Prostate gland (tissue), 2 donors: ENCODE measurements at regions not wholly inside any gene's neighbourhood (a gene's known extent, or its start where the extent isn't known, plus 50 kb on each side); places are given as distances from the start of the nearest gene placed in this dataset.
"Not testable (repeated sequence)": the region's sequence is repeated elsewhere in the genome, so short reads cannot be mapped to it uniquely, and the experiment has no call there.

Experiments used
- DNase-seq: peaks from one replicate; pipeline ENCODE4 v3.0.0-alpha.2; 2019; ENCODE audit warnings: low spot score
- H3K27ac ChIP-seq, 2 donors: fragments of 200-600 bp; sonication (generic); 2 replicates each; pipeline ENCODE4 v1.5.1; 2017 to 2019
- H3K27me3 ChIP-seq: fragments of 200-600 bp; sonication (generic); replicated peaks from 2 replicates; pipeline ENCODE4 v1.5.1; 2019; ENCODE audit not compliant: insufficient read depth
- H3K36me3 ChIP-seq, 2 donors: fragments of 200-600 bp; sonication (generic); 1 replicate in 1 of 2; 2 replicates in 1 of 2; pipeline versions ENCODE4 v1.5.1 to v1.8.1; 2017 to 2019
- H3K4me1 ChIP-seq: fragments of 200-600 bp; sonication (generic); replicated peaks from 2 replicates; pipeline ENCODE4 v1.5.1; 2019
- H3K4me3 ChIP-seq, 2 donors: fragments of 200-600 bp; sonication (generic); 2 replicates each; pipeline ENCODE4 v1.5.1; 2017 to 2019
- H3K9me3 ChIP-seq: fragments of 200-600 bp; sonication (generic); 2 replicates; pipeline ENCODE4 v1.5.1; 2017
- POLR2A ChIP-seq: fragments of 450-650 bp; IDR thresholded peaks from one replicate; pipeline ENCODE4 v1.6.1; 2016; ENCODE audit warnings: antibody characterized with exemption, mild to moderate bottlenecking
- POLR2AphosphoS5 ChIP-seq: sonication (generic); formaldehyde crosslinking; IDR thresholded peaks from one replicate; pipeline ENCODE4 v1.6.1; 2017; ENCODE audit warnings: antibody characterized with exemption
- WGBS: methylation state at CpG from one replicate; pipeline ENCODE4 v1.1.5; 2018; 5-methylcytosine and 5-hydroxymethylcytosine counted together
- intact Hi-C: fragments of 100-400 bp; cut with DNase I; formaldehyde crosslinking; loops from one replicate; pipeline ENCODE4 v1.14.2; 2022
- TF ChIP-seq, protein P1 (sequence below), 4 experiments: fragments of 200-600 bp in 2 of 4; fragments of 450-650 bp in 2 of 4; sonication (generic) in 2 of 4; IDR thresholded peaks; 1 replicate in 3 of 4; 2 replicates in 1 of 4; pipeline ENCODE4 v1.5.1; 2016 to 2019; ENCODE audit warnings: antibody characterized with exemption in 4 of 4, mild to moderate bottlenecking in 2 of 4, moderate library complexity in 2 of 4

DNA sequence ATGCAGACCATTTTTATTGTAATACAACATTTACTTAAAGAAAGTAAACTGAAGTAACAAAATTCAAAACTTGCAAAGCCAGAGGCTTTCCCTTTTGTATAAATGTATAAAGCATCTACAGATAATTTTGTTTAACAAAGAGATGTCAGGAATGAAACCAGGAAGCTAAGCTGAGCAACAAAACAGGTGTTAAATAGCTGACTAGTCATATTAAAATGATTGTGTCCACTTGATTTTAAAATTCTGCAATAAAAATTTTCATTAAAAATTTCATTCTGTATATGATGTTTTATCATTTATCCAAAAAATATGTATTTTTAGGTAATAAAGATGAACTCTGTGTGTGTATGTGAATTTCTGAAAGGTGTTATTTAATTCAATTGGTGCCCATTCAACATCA lies 72.0 kb upstream of the TRAM1L1 start:
- no peak overlapping the region for H3K4me3 ChIP-seq
- intact Hi-C loops, result no loop called here
- H3K36me3 ChIP-seq, result no peaks in the 10 kb centered on the region
- no peak overlapping the region for H3K27ac ChIP-seq
- no peaks in the 10 kb centered on the region for H3K4me1 ChIP-seq
- H3K27me3 ChIP-seq, result no peaks in the 10 kb centered on the region
- no peak for DNase-seq
- TF ChIP-seq, protein P1, sequence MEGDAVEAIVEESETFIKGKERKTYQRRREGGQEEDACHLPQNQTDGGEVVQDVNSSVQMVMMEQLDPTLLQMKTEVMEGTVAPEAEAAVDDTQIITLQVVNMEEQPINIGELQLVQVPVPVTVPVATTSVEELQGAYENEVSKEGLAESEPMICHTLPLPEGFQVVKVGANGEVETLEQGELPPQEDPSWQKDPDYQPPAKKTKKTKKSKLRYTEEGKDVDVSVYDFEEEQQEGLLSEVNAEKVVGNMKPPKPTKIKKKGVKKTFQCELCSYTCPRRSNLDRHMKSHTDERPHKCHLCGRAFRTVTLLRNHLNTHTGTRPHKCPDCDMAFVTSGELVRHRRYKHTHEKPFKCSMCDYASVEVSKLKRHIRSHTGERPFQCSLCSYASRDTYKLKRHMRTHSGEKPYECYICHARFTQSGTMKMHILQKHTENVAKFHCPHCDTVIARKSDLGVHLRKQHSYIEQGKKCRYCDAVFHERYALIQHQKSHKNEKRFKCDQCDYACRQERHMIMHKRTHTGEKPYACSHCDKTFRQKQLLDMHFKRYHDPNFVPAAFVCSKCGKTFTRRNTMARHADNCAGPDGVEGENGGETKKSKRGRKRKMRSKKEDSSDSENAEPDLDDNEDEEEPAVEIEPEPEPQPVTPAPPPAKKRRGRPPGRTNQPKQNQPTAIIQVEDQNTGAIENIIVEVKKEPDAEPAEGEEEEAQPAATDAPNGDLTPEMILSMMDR (IDR thresholded peaks at IDR 0.05), result no peak
- TF ChIP-seq POLR2AphosphoS5 (no peak), POLR2A (no peak)
- no peaks in the 10 kb centered on the region for H3K9me3 ChIP-seq

DNA sequence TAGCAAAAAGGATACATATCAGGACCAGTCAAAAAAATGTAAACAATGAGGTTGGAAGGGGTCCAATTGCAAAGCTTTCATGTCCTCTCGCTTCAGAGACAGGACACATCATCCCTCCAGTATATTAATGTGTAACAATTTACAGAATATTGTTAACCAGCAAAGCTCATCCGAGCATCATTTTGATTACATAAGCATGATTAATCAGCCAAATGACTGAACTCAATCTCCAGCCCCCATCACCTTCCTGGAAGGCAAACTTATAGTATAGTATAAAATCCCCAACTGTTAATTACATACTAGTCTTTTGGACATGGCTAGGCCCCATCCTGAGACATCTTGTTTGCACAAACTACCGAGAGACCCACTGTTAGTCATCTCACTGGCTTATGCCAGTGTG lies 77.6 kb upstream of the TRAM1L1 start:
- Histone ChIP-seq H3K36me3 (no peaks in the 10 kb centered on the region), H3K27ac (no peak overlapping the region), H3K27me3 (no peaks in the 10 kb centered on the region), H3K9me3 (no peaks in the 10 kb centered on the region), H3K4me3 (no peak overlapping the region), H3K4me1 (no peaks in the 10 kb centered on the region)
- no peak for TF ChIP-seq POLR2A
- no peak for TF ChIP-seq POLR2AphosphoS5
- TF ChIP-seq, protein P1 (IDR thresholded peaks at IDR 0.05), result no peak
- no peak for DNase-seq
- 63% methylated on average over 3 of the region's 3 CpGs for WGBS
- intact Hi-C loops, result no loop called here

DNA sequence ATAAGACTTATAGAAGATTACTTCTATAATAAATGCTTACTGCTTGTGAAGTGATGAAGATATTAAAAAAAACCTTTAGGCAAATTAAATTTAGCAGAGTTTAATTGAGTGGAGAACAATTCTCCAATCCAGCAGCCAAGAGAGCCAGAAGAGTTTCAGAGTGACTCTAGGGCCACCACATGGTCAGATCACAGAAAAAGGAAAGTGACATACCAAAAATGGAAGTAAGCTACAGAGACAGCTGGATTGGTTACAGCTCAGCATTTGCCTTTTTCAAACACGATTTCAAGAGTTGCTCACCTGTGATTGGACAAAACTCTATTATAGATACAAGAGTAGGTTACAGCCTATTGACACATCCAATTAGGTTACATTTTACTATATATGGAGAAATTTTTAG lies 79.0 kb upstream of the TRAM1L1 start:
- DNase-seq, result no peak
- 72% methylated on average over 1 of the region's 1 CpG for WGBS
- intact Hi-C loops, result no loop called here
- Histone ChIP-seq H3K27ac (no peak overlapping the region), H3K27me3 (no peaks in the 10 kb centered on the region), H3K36me3 (no peaks in the 10 kb centered on the region), H3K4me3 (no peak overlapping the region), H3K4me1 (no peaks in the 10 kb centered on the region), H3K9me3 (no peaks in the 10 kb centered on the region)
- TF ChIP-seq, protein P1 (IDR thresholded peaks at IDR 0.05), result no peak
- TF ChIP-seq POLR2AphosphoS5, result no peak
- TF ChIP-seq POLR2A, result no peak

DNA sequence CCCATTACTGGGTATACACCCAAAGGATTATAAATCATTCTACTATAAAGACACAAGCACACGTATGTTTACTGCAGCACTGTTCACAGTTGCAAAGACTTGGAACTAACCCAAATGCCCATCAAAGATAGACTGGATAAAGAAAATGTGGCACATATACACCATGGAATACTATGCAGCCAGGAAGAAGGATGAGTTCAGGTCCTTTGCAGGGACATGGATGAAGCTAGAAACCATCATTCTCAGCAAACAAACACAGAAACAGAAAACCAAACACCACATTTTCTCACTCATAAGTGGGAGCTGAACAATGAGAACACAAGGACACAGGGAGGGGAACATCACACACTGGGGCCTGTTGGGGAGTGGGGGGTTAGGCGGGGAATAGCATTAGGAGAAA lies 90.0 kb upstream of the TRAM1L1 start:
- intact Hi-C loops, H3K27ac ChIP-seq, H3K27me3 ChIP-seq, H3K4me1 ChIP-seq, H3K9me3 ChIP-seq, DNase-seq, H3K36me3 ChIP-seq, H3K4me3 ChIP-seq: not testable (repeated sequence)
- 82% methylated on average over 2 of the region's 2 CpGs for WGBS

DNA sequence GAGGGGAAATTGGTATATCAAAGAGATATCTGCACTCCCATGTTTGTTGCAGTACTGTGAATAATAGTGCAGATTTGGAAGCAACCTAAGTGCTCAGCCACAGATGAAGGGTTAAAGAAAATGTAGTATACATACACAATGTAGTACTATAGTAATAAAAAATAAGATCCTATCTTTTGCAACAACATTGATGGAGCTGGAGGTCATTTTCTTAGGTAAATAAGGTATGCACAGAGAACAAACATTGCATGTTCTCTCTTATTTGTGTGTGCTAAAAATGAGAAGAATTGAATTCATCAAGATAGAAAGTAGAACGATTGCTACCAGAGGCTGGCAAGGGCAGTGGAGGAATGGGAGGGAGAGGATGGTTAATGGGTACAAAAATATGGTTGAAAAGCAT lies 117.9 kb upstream of the TRAM1L1 start:
- intact Hi-C loops, result no loop called here
- no peaks in the 10 kb centered on the region for H3K27me3 ChIP-seq
- H3K36me3 ChIP-seq, result no peaks in the 10 kb centered on the region
- 51% methylated on average over 1 of the region's 1 CpG for WGBS
- TF ChIP-seq POLR2A (no peak), POLR2AphosphoS5 (no peak)
- TF ChIP-seq, protein P1 (IDR thresholded peaks at IDR 0.05), result no peak
- no peaks in the 10 kb centered on the region for H3K4me1 ChIP-seq
- no peak overlapping the region for H3K27ac ChIP-seq
- H3K4me3 ChIP-seq, result no peak overlapping the region
- H3K9me3 ChIP-seq, result no peaks in the 10 kb centered on the region
- DNase-seq, result no peak
